Bronchial epithelial cell (primary cell): ENCODE measurements at regions not wholly inside any gene's neighbourhood (a gene's known extent, or its start where the extent isn't known, plus 50 kb on each side); places are given as distances from the start of the nearest gene placed in this dataset.

ENCODE experiments used
- DNase-seq: peaks from one replicate; pipeline ENCODE4 v3.0.0-alpha.2; 2010; ENCODE audit warnings: low read depth
- FAIRE-seq: peaks from 2 replicates; lab custom pipeline; 2011; peaks lifted over from hg19 to GRCh38; lab: Jason Lieb, UNC
- H3K27me3 ChIP-seq: 2 replicates; pipeline ENCODE4 v1.5.1; 2011; ENCODE audit warnings: low read length; ENCODE audit not compliant: control insufficient read depth, insufficient read depth
- H3K36me3 ChIP-seq: 2 replicates; pipeline ENCODE4 v1.5.1; 2011; ENCODE audit warnings: low read length; ENCODE audit not compliant: control insufficient read depth, insufficient read depth
- H3K4me3 ChIP-seq: 2 replicates; pipeline ENCODE4 v1.5.1; 2011; ENCODE audit warnings: mild to moderate bottlenecking, low read depth, low read length, control low read depth
- TF ChIP-seq, protein P1 (sequence below): IDR thresholded peaks from 2 replicates; pipeline ENCODE4 v1.5.1; 2011; ENCODE audit warnings: mild to moderate bottlenecking, moderate library complexity, low read length, control low read depth, inconsistent platforms; ENCODE audit not compliant: insufficient read depth, severe bottlenecking

DNA sequence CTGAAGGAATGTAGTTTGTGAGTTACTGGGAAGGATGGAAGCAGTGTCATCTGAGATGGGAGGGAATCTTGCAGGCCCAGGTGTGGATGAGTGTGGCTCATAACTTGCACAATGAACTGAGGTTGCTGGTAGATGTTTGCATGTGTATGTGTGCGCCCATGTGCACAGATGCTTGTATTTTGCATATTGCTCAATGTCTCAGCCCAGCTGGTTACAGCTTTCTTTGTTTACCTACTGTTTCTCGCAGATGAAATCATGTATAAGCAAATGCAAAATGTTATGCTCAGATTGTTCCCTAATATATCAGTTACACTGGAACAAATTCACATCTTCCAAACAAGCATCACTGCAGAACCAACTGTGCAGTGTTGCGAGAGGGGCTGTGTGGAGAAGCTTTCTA is 452.2 kb upstream of the EEF2KMT start:
- H3K4me3 ChIP-seq = no peak overlapping the region
- no peaks in the 10 kb centered on the region for H3K27me3 ChIP-seq
- FAIRE-seq (no peak), DNase-seq (no peak)
- TF ChIP-seq, protein P1, sequence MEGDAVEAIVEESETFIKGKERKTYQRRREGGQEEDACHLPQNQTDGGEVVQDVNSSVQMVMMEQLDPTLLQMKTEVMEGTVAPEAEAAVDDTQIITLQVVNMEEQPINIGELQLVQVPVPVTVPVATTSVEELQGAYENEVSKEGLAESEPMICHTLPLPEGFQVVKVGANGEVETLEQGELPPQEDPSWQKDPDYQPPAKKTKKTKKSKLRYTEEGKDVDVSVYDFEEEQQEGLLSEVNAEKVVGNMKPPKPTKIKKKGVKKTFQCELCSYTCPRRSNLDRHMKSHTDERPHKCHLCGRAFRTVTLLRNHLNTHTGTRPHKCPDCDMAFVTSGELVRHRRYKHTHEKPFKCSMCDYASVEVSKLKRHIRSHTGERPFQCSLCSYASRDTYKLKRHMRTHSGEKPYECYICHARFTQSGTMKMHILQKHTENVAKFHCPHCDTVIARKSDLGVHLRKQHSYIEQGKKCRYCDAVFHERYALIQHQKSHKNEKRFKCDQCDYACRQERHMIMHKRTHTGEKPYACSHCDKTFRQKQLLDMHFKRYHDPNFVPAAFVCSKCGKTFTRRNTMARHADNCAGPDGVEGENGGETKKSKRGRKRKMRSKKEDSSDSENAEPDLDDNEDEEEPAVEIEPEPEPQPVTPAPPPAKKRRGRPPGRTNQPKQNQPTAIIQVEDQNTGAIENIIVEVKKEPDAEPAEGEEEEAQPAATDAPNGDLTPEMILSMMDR = no peak
- no peaks in the 10 kb centered on the region for H3K36me3 ChIP-seq

DNA sequence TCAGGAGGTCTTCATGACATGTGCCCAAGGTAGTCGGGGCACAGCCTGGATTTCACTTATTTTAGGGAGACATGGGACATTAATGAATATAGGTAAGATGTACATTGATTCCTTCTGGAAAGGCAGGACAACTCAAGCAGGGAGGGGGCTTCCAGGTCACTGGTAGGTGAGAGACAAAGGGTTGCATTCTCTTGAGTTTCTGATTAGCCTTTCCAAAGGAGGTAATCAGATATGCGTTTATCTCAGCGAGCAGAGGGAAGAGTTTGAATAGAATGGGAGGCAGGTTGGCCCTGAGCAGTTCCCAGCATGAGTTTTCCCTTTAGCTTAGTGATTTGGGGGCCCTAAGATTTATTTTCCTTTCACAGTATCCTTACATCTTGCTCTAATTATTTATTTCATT is 443.8 kb upstream of the EEF2KMT start:
- Histone ChIP-seq H3K27me3 (no peaks in the 10 kb centered on the region), H3K4me3 (no peak overlapping the region), H3K36me3 (no peaks in the 10 kb centered on the region)
- DNase-seq (no peak), FAIRE-seq (no peak)
- TF ChIP-seq, protein P1 = no peak

DNA sequence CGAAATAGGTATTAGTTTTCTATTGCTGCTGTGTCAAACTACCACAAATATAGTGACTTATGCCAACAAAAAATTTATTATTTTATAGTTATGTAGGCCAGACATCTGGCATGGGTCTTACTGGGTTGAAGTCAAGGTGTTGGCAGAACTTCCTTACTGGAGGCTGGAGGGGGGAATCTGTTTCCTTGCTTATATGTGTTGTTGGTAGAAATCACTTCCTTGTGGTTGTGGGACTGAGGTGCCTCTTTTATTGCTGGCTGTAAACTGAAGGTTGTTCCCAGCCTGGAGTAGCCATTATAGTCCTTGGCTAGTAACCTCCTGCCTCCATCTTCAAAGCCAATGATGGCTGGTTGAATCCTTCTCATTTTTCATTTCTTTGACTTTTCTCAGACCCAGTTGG is 439.8 kb upstream of the EEF2KMT start:
- no peak for FAIRE-seq
- TF ChIP-seq, protein P1 = no peak

DNA sequence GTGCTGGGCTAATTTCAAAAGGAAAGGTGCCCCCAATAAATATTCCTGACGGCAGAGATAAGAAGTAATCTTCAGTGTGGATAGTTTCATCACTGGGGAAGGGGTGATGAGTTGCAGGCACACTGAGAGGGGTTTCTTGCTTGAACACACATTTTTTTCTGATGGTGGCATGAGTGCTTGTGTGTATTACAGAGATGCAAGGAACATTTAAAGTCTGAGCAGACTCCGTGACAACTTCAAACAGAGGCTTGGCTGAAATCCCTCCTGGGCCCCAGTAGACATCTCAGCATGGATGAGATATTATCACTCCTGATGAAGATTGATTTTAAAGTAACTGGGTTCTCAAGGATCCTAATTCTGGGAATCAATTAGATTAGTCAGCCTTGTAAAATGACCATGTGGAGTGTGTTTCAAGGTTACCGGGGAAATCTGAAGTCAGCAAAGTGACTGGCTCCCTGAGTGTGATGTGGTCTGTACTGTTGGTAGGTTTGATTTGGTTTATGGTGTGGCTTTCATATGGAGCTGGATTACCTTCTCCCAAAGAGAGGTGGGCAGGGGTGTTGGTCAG is 435.8 kb upstream of the EEF2KMT start:
- TF ChIP-seq, protein P1 = no peak
- Histone ChIP-seq H3K36me3 (no peaks in the 10 kb centered on the region), H3K4me3 (no peak overlapping the region), H3K27me3 (no peaks in the 10 kb centered on the region)
- DNase-seq (no peak), FAIRE-seq (no peak)

More for the DNA sequence above, 439.8 kb upstream of the EEF2KMT start:
- no peaks in the 10 kb centered on the region for H3K27me3 ChIP-seq
- DNase-seq = no peak
- no peak overlapping the region for H3K4me3 ChIP-seq
- H3K36me3 ChIP-seq = no peaks in the 10 kb centered on the region

DNA sequence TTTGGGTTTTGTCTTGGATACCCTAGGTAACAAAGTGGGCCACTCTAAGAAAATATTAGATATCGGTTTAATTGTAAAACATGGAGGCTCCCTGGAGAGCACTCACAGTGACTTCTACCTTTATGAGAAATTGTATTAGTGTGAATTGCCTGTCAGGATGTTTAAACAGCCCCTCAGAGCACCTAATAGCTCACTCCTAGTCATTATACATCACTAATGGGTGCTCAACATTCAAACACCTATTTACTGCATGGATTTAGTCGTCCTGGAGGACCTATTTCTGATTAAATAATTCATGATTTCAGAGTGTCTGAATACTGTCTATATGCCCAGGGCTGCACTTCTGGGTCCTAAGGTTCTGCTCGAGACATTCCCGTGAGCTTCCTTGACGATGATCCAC is 430.2 kb upstream of the EEF2KMT start:
- no peak overlapping the region for H3K4me3 ChIP-seq
- FAIRE-seq (no peak), DNase-seq (no peak)
- no peaks in the 10 kb centered on the region for H3K27me3 ChIP-seq
- TF ChIP-seq, protein P1 = no peak
- H3K36me3 ChIP-seq = no peaks in the 10 kb centered on the region

DNA sequence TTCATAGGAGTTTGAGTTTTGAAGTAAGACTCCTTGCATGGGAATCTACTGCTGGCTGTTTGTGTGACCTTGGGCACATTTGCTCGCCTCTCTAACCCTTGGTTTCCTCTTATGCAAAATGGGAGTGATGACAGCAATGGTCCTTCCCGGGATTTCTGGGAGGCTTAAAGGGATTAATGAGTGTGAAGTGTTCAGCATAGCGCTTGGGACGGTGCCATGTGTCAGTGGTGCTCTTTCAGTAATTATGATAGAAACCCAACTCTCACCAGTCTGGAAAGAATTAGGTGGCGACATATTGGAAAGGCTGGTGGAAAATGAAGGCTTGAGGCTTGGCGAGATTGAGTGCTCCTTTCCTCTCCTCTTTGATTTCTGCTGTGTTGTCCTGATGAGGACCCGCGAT is 429.2 kb upstream of the EEF2KMT start:
- no peaks in the 10 kb centered on the region for H3K36me3 ChIP-seq
- TF ChIP-seq, protein P1 = no peak
- no peak overlapping the region for H3K4me3 ChIP-seq
- DNase-seq (no peak), FAIRE-seq (no peak)
- no peaks in the 10 kb centered on the region for H3K27me3 ChIP-seq
